ES-I3 (cell line): ENCODE measurements at regions not wholly inside any gene's neighbourhood (a gene's known extent, or its start where the extent isn't known, plus 50 kb on each side); places are given as distances from the start of the nearest gene placed in this dataset.
"Not testable (repeated sequence)": the region's sequence is repeated elsewhere in the genome, so short reads cannot be mapped to it uniquely, and the experiment has no call there.

Experiments
- H3K36me3 ChIP-seq: 2 replicates; pipeline ENCODE4 v1.6.1; 2013; ENCODE audit warnings: mild to moderate bottlenecking, low read length, control low read depth, moderate library complexity; ENCODE audit not compliant: insufficient read depth
- H3K4me1 ChIP-seq: 2 replicates; pipeline ENCODE4 v1.6.1; 2013; ENCODE audit warnings: mild to moderate bottlenecking, control low read depth, low read length; ENCODE audit not compliant: insufficient read depth
- H3K9ac ChIP-seq: 2 replicates; pipeline ENCODE4 v1.6.1; 2013; ENCODE audit warnings: low read depth, mild to moderate bottlenecking, low read length, moderate library complexity
- H3K9me3 ChIP-seq: 2 replicates; pipeline ENCODE4 v1.6.1; 2013; ENCODE audit warnings: mild to moderate bottlenecking, low read length, moderate library complexity; ENCODE audit not compliant: control insufficient read depth, insufficient read depth

DNA sequence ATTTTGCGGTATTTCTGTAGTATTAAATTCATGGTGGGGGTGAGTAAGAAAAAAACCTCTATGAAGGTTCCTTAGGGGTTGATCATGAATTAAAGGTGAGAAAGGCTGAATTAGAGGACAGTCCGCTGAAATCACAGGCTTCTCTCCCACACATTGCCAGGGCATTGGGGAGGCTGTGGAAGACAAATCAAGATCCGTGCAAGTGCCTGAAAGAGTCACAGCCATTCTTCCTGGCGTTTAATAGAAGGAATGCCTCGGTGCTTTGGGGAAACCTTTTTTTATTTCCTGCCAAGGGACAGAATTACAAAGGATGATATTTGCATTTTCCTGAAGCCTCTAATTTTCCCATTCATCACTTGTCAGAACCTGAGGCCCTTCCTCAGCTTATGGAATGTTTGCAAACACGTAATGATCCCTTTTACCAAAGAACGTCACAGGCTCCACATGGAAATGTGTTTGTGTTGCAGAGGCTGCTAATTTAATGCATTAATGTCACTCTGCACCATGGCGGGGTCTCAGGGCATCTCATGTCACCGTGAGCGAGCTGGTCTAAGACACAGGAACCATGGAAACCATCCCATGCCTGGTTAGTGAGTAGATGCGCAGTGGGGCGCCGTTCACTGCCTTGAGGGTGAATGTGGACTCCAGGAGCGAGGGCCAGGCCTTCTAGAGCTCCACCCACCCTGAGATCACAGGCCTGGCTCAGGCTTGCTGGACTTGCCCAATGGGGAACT is 185.9 kb upstream of the SULF2 start:
- no peaks in the 10 kb centered on the region for H3K36me3 ChIP-seq
- peak overlapping the region; percentile 22; the same call in 1 of the 2 replicates for H3K9ac ChIP-seq
- H3K9me3 ChIP-seq, result no peaks in the 10 kb centered on the region
- H3K4me1 ChIP-seq, result peaks cover 45% of the 10 kb centered on the region

DNA sequence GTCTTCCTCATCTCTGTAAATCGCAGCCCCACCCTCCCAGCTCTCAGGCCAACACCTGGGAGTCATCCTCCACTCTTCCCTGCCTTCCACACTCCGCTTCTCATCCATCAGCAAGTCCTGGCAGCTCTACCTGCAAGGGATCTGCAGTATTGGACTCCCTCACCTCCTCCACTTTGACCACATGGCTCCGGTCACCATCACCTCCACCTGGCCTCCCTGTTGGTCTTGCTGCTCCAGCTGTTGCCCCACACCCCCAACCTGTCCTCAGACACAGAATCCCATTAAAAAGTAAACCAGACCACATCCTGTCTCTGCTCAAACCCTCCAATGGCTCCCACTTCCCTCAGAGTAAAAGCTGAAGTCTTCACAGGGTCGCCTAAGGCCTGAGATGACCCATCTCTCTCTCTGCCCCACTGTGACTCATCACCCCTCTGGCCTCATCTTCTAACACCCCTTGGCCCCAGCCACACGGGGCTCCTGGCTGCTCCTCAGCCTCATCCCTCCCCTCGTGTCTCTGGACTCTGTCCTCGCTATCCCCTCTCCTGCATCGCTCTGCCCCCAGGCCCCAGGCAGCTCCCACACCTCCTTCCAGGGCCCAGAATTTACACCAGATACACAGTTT is 185.1 kb upstream of the SULF2 start:
- no peaks in the 10 kb centered on the region for H3K9me3 ChIP-seq
- no peak overlapping the region for H3K9ac ChIP-seq
- H3K4me1 ChIP-seq, result peaks cover 45% of the 10 kb centered on the region
- no peaks in the 10 kb centered on the region for H3K36me3 ChIP-seq

- no peak overlapping the region for H3K9ac ChIP-seq
- no peaks in the 10 kb centered on the region for H3K9me3 ChIP-seq
- no peaks in the 10 kb centered on the region for H3K36me3 ChIP-seq
- H3K4me1 ChIP-seq, result peaks cover 47% of the 10 kb centered on the region
Observed at GRCh38 chr20:47969426-47969825, 184.1 kb upstream of the SULF2 start.

DNA sequence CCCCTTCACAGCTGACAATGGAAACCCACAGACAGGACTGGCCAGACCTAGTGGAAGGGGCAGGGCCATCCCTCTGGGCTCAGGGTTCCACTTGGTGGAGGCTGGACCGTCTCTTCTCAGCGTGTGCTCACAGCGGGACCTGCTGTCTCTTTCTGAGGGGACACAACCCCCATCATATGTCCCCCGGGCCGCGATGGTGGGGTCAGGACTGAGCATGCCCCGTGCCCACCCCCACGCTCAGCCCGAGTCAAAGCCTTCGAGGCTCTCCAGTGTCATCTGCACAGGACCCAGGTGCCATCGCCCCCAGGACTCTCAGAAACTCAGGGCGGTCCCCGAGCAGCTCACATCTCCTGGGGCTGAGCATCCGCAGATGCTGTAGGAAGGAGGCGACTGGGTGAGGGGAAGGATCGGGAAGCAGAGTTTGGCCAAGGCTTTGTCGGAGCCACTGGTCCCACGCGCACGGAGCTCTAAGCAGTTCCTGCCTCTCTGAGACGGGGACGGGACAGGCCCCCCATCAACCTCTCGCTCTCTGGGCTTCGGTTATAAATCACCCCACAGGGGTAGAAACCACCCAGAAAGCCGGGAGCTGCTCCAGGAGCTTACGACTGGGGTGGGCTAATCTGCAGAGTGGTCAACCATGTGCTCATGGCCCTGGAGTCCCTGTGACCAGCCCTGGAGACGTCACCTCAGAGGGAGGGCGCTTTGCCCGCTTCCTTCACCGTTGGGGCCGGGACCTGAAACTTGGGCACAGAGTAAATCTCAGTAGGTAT is 183.4 kb upstream of the SULF2 start:
- no peaks in the 10 kb centered on the region for H3K36me3 ChIP-seq
- H3K9me3 ChIP-seq, result no peaks in the 10 kb centered on the region
- peaks cover 48% of the 10 kb centered on the region for H3K4me1 ChIP-seq
- H3K9ac ChIP-seq, result no peak overlapping the region

DNA sequence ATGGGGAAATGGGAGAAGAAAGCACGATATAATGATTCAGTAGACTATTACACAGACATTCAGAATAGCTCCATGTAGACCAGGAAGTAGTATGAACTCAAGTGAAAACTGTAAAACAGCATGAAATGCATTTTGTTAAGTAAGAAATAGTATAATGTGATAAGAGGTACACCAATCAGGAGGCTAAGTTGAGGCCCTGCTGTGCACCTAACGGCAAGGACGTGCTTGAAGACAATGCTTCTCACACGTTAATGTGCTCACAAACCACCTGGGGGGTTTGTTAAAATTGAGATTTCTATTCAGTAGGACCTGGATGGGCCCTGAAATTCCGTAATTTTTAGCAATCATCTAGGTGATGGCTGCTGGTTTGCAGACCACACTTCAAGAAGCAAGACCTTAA is 178.9 kb upstream of the SULF2 start:
- H3K9ac ChIP-seq, result no peak overlapping the region
- peaks cover 11% of the 10 kb centered on the region for H3K4me1 ChIP-seq
- no peaks in the 10 kb centered on the region for H3K9me3 ChIP-seq
- H3K36me3 ChIP-seq, result no peaks in the 10 kb centered on the region

- no peaks in the 10 kb centered on the region for H3K9me3 ChIP-seq
- H3K9ac ChIP-seq, result no peak overlapping the region
- H3K36me3 ChIP-seq, result no peaks in the 10 kb centered on the region
- H3K4me1 ChIP-seq, result peaks cover 6% of the 10 kb centered on the region; the same call in 1 of the 2 replicates
Observed at GRCh38 chr20:47963022-47963421, 177.7 kb upstream of the SULF2 start.

DNA sequence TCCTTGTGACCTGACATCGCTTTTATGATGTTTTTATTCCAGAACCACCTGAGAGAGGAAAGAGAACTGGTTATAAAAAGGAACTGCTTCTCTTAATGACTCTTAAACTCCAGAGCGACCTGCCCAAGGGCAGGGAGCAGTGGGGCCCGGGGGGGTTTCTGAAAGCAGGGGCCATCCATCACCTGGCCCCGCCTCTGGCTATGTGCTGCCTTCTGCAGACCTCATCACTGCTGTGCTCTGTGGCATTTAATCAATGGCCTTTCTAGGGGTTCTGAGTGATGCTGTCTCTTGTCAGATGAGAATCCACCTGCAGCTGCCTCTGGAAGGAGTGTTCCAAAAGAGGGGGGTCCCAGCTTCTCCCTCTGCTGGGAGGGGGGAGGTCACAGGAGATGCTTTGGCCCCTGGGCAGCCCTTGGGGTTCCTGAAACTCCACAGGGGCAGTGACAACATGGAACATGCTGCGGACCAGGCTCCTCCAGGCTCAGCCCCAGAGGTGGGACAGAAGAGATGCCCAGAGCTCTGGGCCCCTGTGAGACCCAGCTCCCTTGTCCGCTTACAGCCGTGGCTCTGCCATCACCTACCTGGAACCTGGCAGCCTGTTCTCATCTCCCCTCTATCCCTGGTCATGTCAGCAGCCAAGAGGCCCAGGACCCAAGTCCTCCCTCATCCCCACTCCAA is 177.1 kb upstream of the SULF2 start:
- Histone ChIP-seq H3K36me3 (no peaks in the 10 kb centered on the region), H3K9ac (no peak overlapping the region), H3K9me3 (no peaks in the 10 kb centered on the region), H3K4me1 (peaks cover 6% of the 10 kb centered on the region; the same call in 1 of the 2 replicates)

DNA sequence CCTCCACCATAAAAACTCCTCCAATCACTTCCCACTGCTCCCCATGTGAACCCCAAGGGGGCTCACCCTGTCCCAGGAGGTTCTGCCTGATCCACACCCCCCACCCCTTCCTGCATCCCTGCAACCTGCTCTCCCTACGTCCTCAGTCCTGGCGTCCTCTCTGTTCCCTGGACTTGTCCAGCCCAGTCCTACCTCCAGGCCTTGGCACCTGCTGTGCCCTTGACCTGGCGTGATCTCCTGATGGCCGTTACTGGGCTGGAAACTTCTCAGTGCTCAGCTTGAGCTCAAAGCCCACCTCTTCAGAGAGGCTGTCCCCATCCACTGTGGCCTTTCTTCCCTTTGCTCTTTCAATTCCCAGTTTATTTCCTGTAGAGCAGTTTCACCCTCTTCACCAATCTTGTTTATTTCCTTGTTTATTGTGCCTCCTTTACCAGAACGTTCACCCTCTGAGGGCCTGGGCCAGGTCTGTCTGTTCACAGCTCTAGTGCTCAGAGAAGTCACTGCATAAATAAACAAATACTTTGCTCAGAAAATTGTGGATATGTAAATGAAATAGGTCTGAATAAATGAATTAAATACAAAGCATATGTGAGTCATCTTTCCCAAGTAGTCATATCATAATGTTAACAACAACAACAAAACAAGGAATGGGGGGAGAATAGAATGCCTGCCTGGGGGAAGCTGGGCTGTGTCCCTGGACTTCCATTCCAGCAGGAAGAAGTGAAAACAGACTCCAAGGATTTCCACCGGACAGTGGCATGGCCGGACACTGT is 175.7 kb upstream of the SULF2 start:
- Histone ChIP-seq H3K9me3 (no peaks in the 10 kb centered on the region), H3K9ac (no peak overlapping the region)

DNA sequence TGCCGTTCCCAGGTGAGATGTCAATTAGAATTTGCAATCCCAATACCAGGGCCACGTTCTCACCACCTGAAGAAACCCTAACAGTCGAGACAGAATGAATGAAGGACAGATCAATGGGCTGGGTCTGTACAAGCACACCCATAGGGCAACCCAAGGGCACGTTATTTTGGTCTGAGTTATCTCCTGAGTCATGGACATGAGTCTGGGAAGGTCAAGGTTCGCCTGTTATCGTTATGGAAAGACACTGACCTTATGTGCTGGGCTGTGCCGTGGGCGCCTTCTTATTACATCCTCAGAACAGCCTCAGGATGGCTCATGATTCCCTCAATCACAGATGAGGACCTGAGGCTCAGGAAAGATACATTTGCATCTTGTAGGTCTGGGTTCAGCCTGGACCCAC is 175.0 kb upstream of the SULF2 start:
- H3K9ac ChIP-seq, result no peak overlapping the region
- H3K9me3 ChIP-seq, result no peaks in the 10 kb centered on the region
- no peaks in the 10 kb centered on the region; the same call in 1 of the 2 replicates for H3K36me3 ChIP-seq
- H3K4me1 ChIP-seq, result peaks cover 13% of the 10 kb centered on the region

More for the DNA sequence above, 175.7 kb upstream of the SULF2 start:
- no peaks in the 10 kb centered on the region; the same call in 1 of the 2 replicates for H3K36me3 ChIP-seq
- H3K4me1 ChIP-seq, result peaks cover 12% of the 10 kb centered on the region

GRCh38 chr20:47957989-47958801 is 172.9 kb upstream of the SULF2 start:
- not testable (repeated sequence) for H3K4me1 ChIP-seq, H3K9ac ChIP-seq

GRCh38 chr20:47957135-47957534 is 171.9 kb upstream of the SULF2 start:
- Histone ChIP-seq H3K9ac (no peak overlapping the region), H3K9me3 (no peaks in the 10 kb centered on the region), H3K36me3 (no peaks in the 10 kb centered on the region; the same call in 1 of the 2 replicates), H3K4me1 (peaks cover 7% of the 10 kb centered on the region; the same call in 1 of the 2 replicates)

More at GRCh38 chr20:47957989-47958801, 172.9 kb upstream of the SULF2 start:
- H3K9me3 ChIP-seq, H3K36me3 ChIP-seq: not testable (repeated sequence)

DNA sequence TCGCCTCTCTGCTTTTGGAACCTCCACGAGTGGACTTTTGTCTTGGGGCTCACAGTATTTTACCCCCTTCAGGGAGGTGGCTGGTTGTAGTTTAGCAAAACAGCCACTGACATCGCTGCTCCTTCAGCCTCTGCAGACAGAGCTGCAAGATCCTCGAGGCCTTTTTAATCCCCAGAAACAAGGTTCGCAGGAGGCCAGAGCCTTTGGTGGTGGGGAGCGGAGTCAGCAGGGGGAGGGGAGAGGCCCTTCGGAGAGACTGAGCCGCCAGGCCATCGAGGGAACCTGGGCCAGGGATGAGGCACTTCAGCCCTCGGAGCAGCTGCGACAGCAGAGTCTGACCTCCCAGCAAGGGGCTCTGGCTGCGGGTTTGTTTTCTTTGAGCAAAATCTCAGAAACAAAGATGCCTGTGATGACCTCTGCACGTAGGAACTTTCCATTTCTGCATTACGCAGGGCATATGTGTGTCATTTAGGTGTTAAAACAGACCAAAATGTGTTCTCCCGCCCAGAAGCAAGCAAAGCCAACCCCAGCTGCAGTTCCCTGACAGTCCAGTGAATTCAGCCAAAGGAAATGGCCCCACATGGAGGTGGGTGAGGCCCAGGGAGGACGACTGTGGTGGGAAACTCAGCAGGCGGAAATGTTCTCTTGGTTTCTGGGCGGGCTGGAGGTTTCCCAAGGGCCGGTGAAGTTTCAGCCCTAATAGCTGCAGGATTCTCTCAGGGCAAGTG is 171.2 kb upstream of the SULF2 start:
- no peaks in the 10 kb centered on the region for H3K9me3 ChIP-seq
- H3K36me3 ChIP-seq, result no peaks in the 10 kb centered on the region; the same call in 1 of the 2 replicates
- H3K4me1 ChIP-seq, result peaks cover 7% of the 10 kb centered on the region; the same call in 1 of the 2 replicates
- no peak overlapping the region for H3K9ac ChIP-seq
